Caco-2 (cell line): ENCODE measurements at regions not wholly inside any gene's neighbourhood (a gene's known extent, or its start where the extent isn't known, plus 50 kb on each side); places are given as distances from the start of the nearest gene placed in this dataset.

ENCODE experiments used
- BruUV-seq: library from RNA; stranded (reverse); fragments of 400-500 nt; replicated peaks from 2 replicates; lab custom pipeline; 2021; lab: Mats Ljungman, UMichigan
- CTCF ChIA-PET: fragments of 300-600 bp; sonication (Branson Sonifier 250); formaldehyde crosslinking; loops from one replicate; lab custom pipeline; 2022; ENCODE audit warnings: antibody characterized with exemption; lab: Charles Lee
- POLR2A ChIA-PET: fragments of 300-600 bp; sonication (Branson Sonifier 250); formaldehyde crosslinking; loops from one replicate; lab custom pipeline; 2022; ENCODE audit warnings: antibody characterized with exemption; lab: Charles Lee
- DNase-seq, 2 experiments: peaks; one replicate each; pipeline versions ENCODE4 v3.0.0 to v3.0.0-alpha.2; 2020 to 2022
- H3K27me3 ChIP-seq: replicated peaks from 2 replicates; pipeline ENCODE4 v1.6.0; 2011; ENCODE audit warnings: low read length; ENCODE audit not compliant: control insufficient read depth, insufficient read depth
- H3K36me3 ChIP-seq: 2 replicates; pipeline ENCODE4 v1.5.1; 2011; ENCODE audit warnings: low read length; ENCODE audit not compliant: control insufficient read depth, insufficient read depth
- H3K4me1 ChIP-seq: fragments of 250-450 bp; sonication (Bioruptor Pico); 2 replicates; pipeline ENCODE4 v1.5.1; 2020; ENCODE audit warnings: mild to moderate bottlenecking
- H3K4me3 ChIP-seq: 2 replicates; pipeline ENCODE4 v1.5.1; 2011; ENCODE audit warnings: low read depth, mild to moderate bottlenecking, control low read depth, low read length
- H3K9me3 ChIP-seq: fragments of 250-450 bp; sonication (Bioruptor Pico); 2 replicates; pipeline ENCODE4 v1.5.1; 2020; ENCODE audit warnings: mild to moderate bottlenecking, moderate library complexity
- H3K27ac Mint-ChIP-seq: one replicate; pipeline ENCODE4 v1.8.0; 2022; ENCODE audit warnings: mixed read lengths; ENCODE audit not compliant: unreplicated experiment
- H3K27me3 Mint-ChIP-seq: one replicate; pipeline ENCODE4 v1.8.0; 2022; ENCODE audit warnings: mixed read lengths; ENCODE audit not compliant: insufficient read depth, unreplicated experiment
- H3K36me3 Mint-ChIP-seq: one replicate; pipeline ENCODE4 v1.8.0; 2022; ENCODE audit warnings: mild to moderate bottlenecking, mixed read lengths; ENCODE audit not compliant: insufficient read depth, unreplicated experiment
- H3K4me1 Mint-ChIP-seq: one replicate; pipeline ENCODE4 v1.8.0; 2022; ENCODE audit warnings: low read depth, mixed read lengths; ENCODE audit not compliant: unreplicated experiment
- H3K4me3 Mint-ChIP-seq: one replicate; pipeline ENCODE4 v1.8.0; 2022; ENCODE audit warnings: mild to moderate bottlenecking, moderate library complexity, mixed read lengths; ENCODE audit not compliant: unreplicated experiment
- H3K9me3 Mint-ChIP-seq: one replicate; pipeline ENCODE4 v1.8.0; 2022; ENCODE audit warnings: mixed read lengths; ENCODE audit not compliant: unreplicated experiment
- CTCF ChIP-seq, 2 experiments: fragments of 200-600 bp in 1 of 2; IDR thresholded peaks; 1 replicate in 1 of 2; 2 replicates in 1 of 2; pipeline versions ENCODE4 v1.5.1 to v1.8.0; 2011 to 2022; ENCODE audit warnings: antibody characterized with exemption in 1 of 2, control low read depth in 1 of 2, inconsistent platforms in 1 of 2, low read depth in 1 of 2, low read length in 1 of 2, mild to moderate bottlenecking in 1 of 2, moderate library complexity in 1 of 2; ENCODE audit not compliant: insufficient read depth in 1 of 2, severe bottlenecking in 1 of 2, unreplicated experiment in 1 of 2
- intact Hi-C: fragments of 100-400 bp; cut with micrococcal nuclease; formaldehyde crosslinking; loops from one replicate; pipeline ENCODE4 v1.10.0; 2022; ENCODE audit not compliant: unreplicated experiment

- ChIA-PET CTCF (no interaction called here), POLR2A (no interaction called here)
- Histone ChIP-seq H3K36me3 (0 out of 2 replicates have a peak, but pooled peaks cover 3% of the 10 kb centered on the region), H3K27me3 (no peaks in the 10 kb centered on the region), H3K9me3 (peaks cover 7% of the 10 kb centered on the region; the same call in 1 of the 2 replicates), H3K4me1 (peaks cover 36% of the 10 kb centered on the region), H3K4me3 (no peak overlapping the region)
- H3K27me3 Mint-ChIP-seq: no peaks in the 10 kb centered on the region
- BruUV-seq: no TSS peak
- TF ChIP-seq CTCF (IDR thresholded peaks at IDR 0.05; ENCODE audit: insufficient read depth in 1 of 2, low read depth in 1 of 2, low read length in 1 of 2, severe bottlenecking in 1 of 2, unreplicated experiment in 1 of 2): no peak
- H3K4me3 Mint-ChIP-seq: no peak overlapping the region
- peak overlapping the region; percentile 72 for H3K27ac Mint-ChIP-seq
- H3K36me3 Mint-ChIP-seq: peaks cover 6% of the 10 kb centered on the region
- intact Hi-C loops: no loop called here
- H3K9me3 Mint-ChIP-seq: peaks cover 30% of the 10 kb centered on the region
- no peak for DNase-seq
- H3K4me1 Mint-ChIP-seq: peaks cover 45% of the 10 kb centered on the region
These were observed 339.9 kb upstream of the ADARB2 start for GRCh38 chr10:2077231-2077630.

DNA sequence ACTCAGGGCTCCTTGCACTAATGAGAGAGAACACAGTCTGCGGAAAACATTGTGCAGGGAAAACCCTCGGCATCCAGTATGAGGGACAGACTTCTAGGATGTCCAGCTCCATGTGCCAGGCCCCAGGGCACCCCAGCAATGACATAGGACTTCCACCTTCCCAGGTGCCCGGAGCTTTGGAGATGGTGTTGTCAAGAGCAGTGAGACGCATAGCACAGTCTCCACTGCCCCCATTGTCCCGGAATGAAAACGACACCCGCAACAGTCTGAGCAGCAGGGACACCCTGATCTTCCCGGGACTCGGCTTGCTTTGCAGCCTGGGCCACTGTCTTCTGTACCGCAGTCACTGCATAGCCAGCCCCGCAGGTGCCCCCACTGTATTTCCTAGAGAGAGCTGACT, 339.2 kb upstream of the ADARB2 start:
- Histone ChIP-seq H3K4me3 (no peak overlapping the region), H3K4me1 (peaks cover 33% of the 10 kb centered on the region), H3K27me3 (no peaks in the 10 kb centered on the region), H3K9me3 (0 out of 2 replicates have a peak, but pooled peaks cover 7% of the 10 kb centered on the region), H3K36me3 (0 out of 2 replicates have a peak, but pooled peaks cover 1% of the 10 kb centered on the region)
- intact Hi-C loops: no loop called here
- Mint-ChIP-seq H3K36me3 (peaks cover 6% of the 10 kb centered on the region), H3K27ac (no peak overlapping the region), H3K27me3 (no peaks in the 10 kb centered on the region), H3K9me3 (peaks cover 37% of the 10 kb centered on the region), H3K4me3 (no peak overlapping the region), H3K4me1 (peaks cover 42% of the 10 kb centered on the region)
- no TSS peak for BruUV-seq
- CTCF ChIA-PET: no interaction called here
- DNase-seq: no peak
- no peak for TF ChIP-seq CTCF (IDR thresholded peaks at IDR 0.05; ENCODE audit: insufficient read depth in 1 of 2, low read depth in 1 of 2, low read length in 1 of 2, severe bottlenecking in 1 of 2, unreplicated experiment in 1 of 2)
- POLR2A ChIA-PET: no interaction called here

DNA sequence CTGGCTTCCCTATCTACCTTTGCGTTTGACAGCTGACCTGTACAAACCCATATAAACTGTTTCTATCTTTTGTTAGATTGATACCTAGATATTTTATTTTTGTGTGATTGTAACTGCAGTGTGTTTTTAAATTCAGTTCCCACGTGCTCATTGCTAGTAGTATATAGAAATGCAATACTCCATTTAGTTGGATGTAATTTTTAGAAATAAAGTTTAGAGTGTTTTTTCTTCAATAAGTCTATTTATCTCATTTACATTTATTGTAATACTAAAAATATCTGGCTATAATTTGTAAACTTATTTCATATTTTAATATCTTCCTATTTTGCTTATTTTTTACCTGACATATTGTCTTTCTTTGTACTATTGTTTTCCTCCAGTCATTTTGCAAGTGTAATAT, 329.7 kb upstream of the ADARB2 start:
- peaks cover 7% of the 10 kb centered on the region for H3K4me1 ChIP-seq
- Mint-ChIP-seq H3K4me1 (peaks cover 7% of the 10 kb centered on the region), H3K9me3 (peaks cover 52% of the 10 kb centered on the region), H3K27me3 (no peaks in the 10 kb centered on the region), H3K36me3 (peaks cover 6% of the 10 kb centered on the region), H3K4me3 (no peak overlapping the region), H3K27ac (no peak overlapping the region)
- no TSS peak for BruUV-seq
- H3K27me3 ChIP-seq: no peaks in the 10 kb centered on the region
- CTCF ChIA-PET: no interaction called here
- intact Hi-C loops: no loop called here
- no peaks in the 10 kb centered on the region for H3K36me3 ChIP-seq
- POLR2A ChIA-PET: no interaction called here
- DNase-seq: no peak
- no peak for TF ChIP-seq CTCF (IDR thresholded peaks at IDR 0.05; ENCODE audit: insufficient read depth in 1 of 2, low read depth in 1 of 2, low read length in 1 of 2, severe bottlenecking in 1 of 2, unreplicated experiment in 1 of 2)
- no peak overlapping the region for H3K4me3 ChIP-seq
- peaks cover 22% of the 10 kb centered on the region for H3K9me3 ChIP-seq
